HS-27A (cell line): ENCODE measurements at regions not wholly inside any gene's neighbourhood (a gene's known extent, or its start where the extent isn't known, plus 50 kb on each side); places are given as distances from the start of the nearest gene placed in this dataset.

Experiments
- DNase-seq: peaks from one replicate; pipeline ENCODE4 v3.0.0-alpha.2; 2012; ENCODE audit warnings: low read depth, missing footprints

- DNase-seq = no peak
Measured at GRCh38 chr6:134523051-134523450, 205.1 kb upstream of the SGK1 start.

GRCh38 chr6:134521116-134521501, 203.2 kb upstream of the SGK1 start:
- no peak for DNase-seq

DNA sequence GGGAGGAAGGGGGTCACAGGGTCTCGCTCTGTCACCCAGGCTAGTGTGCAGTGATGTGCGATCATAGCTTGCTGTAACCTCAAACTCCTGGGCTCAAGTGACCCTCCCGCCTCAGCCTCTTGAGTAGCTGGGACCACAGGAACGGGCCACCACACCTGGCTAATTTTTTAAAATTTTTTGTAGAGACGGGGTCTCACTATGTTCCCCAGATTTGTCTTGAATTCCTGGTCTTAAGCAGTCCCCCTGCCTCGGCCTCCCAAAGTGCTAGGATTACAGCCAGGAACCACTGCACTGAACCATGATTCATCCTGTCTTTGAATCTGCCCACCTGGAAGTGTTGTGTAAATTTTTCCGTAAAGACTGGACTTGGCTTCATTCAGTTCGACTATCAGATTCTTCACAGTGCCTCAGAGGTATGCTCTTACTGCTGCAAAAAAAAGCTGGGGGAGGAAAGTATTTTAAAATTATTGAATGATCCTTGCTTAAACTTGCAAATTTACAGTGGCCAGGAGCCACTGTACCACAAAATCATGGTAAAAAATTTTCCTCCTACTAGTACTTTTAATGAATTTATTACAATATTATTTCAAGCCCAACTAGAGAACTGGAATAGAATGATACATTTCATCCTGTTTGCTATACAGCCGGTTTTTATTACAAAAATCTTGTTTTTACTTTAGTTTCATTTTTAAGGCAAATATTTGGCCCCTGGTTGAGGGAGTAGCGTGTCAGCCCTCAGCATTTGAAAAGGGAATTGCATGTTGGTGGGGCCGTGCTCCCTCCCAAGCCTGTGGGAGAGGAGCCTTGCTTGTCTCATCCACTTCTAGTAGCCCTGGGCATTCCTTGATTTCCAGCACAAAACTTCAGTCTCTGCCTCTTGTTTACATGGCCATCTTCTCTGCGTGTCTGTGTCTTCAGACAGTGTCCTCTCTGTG, 202.5 kb upstream of the SGK1 start:
- no peak for DNase-seq

- DNase-seq = no peak
Measured at GRCh38 chr6:134519465-134519864, 201.6 kb upstream of the SGK1 start.

DNA sequence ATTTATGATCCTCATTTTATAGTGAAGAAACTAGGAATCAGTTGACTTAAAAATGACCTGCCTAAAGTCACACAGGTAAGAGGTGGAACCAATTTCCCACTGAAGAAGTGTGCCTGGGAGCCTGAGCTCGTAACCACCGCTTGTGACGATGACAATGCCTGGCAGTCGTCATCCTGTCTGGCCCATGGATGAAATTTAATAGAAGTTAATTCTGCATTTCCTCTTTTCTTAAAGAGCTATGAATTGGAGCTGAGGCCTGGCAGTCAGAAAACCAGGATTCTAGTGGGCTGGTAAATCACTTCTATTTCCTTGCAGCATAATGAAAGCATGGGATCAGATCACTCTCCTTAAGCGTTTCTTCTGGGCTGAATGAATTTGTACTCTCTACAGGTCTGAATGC, 200.0 kb upstream of the SGK1 start:
- no peak for DNase-seq

GRCh38 chr6:134517145-134517658, 199.3 kb upstream of the SGK1 start:
- peak; percentile 61 for DNase-seq

DNA sequence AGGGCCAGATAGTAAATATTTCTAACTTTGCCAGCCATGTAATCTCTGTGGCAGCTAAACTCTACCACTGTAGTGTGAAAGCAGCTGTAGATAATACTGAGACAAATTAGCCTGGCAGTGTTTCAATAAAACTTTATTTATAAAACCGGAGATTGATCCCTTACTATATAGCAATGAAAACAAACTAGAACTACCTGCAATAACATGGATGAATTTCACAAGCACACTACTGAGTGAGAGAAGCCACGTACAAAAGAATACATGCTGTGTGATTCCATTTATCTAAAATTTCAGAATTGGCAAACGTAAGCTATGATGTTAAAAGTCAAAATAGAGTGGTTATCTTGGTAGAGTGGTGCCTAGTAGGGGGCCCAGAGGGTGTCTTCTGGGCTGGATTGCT, 198.7 kb upstream of the SGK1 start:
- no peak for DNase-seq

- DNase-seq = no peak
Measured at GRCh38 chr6:134515986-134516385, 198.1 kb upstream of the SGK1 start.

DNA sequence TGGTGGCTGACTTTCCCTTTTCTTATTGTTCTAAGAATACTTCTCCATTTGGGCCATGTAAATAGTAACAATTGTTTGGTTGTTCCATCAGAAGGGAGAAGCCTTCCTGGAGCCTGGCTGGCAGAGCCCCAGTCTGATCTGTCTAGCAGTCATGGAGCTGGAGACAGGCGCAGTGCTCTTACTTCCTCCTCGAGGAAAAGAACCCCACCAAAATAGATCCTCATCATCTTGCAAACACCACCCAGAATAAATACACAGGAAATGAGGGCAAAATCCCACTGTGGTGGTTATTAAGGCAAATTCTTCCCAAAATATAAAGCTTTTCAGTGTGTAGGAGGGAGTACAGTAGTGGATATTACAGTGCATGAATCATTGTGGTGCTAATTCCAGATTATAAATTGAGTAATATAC, 195.1 kb upstream of the SGK1 start:
- no peak for DNase-seq

- no peak for DNase-seq
Measured at GRCh38 chr6:134511984-134512683, 194.2 kb upstream of the SGK1 start.

DNA sequence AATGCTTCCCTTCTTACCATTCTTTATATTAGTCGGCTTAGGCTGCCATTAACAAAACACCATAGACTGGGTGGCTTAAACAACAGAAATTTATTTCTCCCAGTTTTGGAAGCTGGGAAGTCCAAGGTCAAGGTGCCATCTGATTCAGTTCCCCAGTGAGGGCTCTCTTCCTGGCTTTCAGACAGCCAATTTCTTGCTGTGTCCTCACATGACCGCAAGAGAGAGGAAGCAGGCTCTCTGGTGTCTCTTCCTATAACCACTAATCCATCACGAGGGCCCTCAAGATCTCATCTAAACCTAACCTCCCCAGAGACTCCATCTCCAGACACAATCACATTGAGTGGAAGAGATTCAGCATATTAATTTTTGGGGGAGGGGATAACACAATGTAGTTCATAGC, 193.0 kb upstream of the SGK1 start:
- no peak for DNase-seq

- no peak for DNase-seq
Measured at GRCh38 chr6:134510142-134510541, 192.2 kb upstream of the SGK1 start.

- no peak for DNase-seq
Measured at GRCh38 chr6:134508862-134509498, 191.1 kb upstream of the SGK1 start.

DNA sequence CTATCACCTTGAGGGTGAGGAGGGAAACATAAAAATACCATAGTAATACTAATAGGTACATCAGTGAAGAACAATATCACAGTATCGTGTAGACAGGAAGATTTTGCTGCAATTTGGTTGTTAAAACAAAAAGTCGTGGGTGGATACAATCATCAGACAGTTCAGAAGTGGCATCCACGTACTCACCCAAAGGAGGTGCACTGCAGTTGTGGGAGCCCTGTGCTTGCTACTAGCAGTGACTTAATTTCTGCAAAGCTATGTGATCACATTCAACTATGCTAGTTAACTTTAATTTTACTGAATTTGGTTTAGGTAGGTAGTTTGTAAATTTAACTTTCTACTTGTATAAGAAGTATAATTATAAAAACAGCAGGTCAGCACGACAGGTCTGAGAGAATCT, 188.2 kb upstream of the SGK1 start:
- no peak for DNase-seq

GRCh38 chr6:134503585-134504281, 185.8 kb upstream of the SGK1 start:
- no peak for DNase-seq

- no peak for DNase-seq
Measured at GRCh38 chr6:134502614-134503549, 185.0 kb upstream of the SGK1 start.

GRCh38 chr6:134495890-134496248, 178.0 kb upstream of the SGK1 start:
- DNase-seq = no peak

DNA sequence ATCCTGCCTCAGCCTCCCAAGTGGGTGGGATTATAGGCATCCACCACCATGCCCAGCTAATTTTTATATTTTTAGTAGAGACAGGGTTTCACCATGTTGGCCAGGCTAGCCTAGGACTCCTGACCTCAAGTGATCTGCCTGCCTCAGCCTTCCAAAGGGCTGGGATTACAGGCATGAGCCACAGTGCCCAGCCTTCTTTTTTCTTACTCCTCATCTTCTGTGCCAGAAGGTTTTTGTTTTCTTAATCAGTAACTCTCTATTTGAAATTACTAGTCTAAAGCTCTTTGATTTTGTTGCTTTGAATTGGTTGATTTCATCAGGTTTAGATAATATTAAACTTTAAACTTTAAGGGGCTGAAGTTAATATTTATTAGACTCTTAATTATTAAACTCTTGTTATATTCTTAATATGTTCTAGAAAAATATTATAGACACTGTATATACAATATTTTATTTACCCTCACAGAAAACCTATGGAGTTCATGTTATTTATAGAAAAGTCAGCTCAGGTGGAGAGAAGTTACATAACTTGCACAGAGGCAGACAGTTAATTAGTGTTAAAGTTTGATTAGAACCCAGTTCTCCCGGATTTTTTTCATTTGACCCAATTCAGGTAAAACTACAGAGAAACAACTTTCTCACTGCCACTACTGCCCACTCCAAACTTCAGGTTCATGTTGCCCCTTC, 177.4 kb upstream of the SGK1 start:
- no peak for DNase-seq

DNA sequence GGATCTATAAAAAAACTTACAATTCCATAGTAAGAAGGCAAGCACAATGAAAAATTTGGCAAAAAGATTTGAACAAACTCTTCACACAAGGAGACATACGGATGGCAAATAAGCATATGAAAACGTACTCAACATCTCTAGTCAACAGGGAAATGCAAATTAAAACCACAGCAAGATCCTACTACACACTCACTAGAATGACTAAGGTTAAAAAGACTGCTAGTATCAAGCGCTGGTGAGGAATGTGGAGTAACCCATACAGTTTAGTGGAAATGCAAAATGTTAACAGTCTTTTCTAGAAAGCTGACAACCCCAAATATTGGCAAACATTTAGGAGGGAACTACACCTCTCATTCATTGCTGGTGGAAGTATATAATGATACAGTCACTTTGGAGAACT, 175.9 kb upstream of the SGK1 start:
- DNase-seq = no peak

DNA sequence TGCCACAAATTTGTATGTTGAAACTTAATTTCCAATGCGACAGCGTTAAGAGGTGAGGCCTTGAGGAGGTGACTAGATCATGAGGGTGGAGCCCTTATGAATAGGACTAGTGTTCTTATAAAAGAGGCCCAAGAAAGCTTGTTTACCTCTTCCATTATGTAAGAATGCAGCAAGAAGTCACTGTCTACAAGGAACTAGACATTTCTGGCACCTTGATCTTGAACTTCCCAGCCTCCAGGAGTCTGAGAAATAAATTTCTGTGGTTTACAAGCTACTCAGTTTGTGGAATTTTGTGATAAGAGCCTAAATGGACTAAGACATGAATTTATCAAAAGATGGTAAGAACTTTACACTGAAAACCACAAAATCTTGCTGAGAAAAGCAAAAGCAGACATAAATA, 173.6 kb upstream of the SGK1 start:
- DNase-seq = no peak
